Urothelium cell line (cell line): ENCODE measurements at regions not wholly inside any gene's neighbourhood (a gene's known extent, or its start where the extent isn't known, plus 50 kb on each side); places are given as distances from the start of the nearest gene placed in this dataset.
A peak's percentile ranks its signal among the peaks of the same experiment; 100 is the strongest.
"Not testable (repeated sequence)": the region's sequence is repeated elsewhere in the genome, so short reads cannot be mapped to it uniquely, and the experiment has no call there.

Experiments used
- DNase-seq: peaks from one replicate; pipeline ENCODE4 v3.0.0; 2011; ENCODE audit warnings: low spot score, mixed read lengths
- FAIRE-seq: peaks from 2 replicates; lab custom pipeline; 2011; peaks lifted over from hg19 to GRCh38; lab: Jason Lieb, UNC

GRCh38 chr9:16052757-16053530 lies 500.1 kb downstream of the CCDC171 start:
- DNase-seq (no peak), FAIRE-seq (no peak)

- DNase-seq = no peak
- no peak for FAIRE-seq
Measured at GRCh38 chr9:16057541-16057940, 504.7 kb downstream of the CCDC171 start.

GRCh38 chr9:16058131-16058549 lies 505.3 kb downstream of the CCDC171 start:
- DNase-seq (peak; percentile 48), FAIRE-seq (no peak)

- DNase-seq = no peak
- FAIRE-seq = no peak
Measured at GRCh38 chr9:16060436-16061129, 507.7 kb downstream of the CCDC171 start.

GRCh38 chr9:16062542-16063240 lies 509.8 kb downstream of the CCDC171 start:
- DNase-seq = peak; percentile 80
- no peak for FAIRE-seq

GRCh38 chr9:16063241-16063591 lies 510.4 kb downstream of the CCDC171 start:
- no peak for FAIRE-seq
- DNase-seq = peak; percentile 31

- no peak for DNase-seq
- no peak for FAIRE-seq
Measured at GRCh38 chr9:16064771-16065170, 511.9 kb downstream of the CCDC171 start.

- FAIRE-seq, DNase-seq: not testable (repeated sequence)
Measured at GRCh38 chr9:16066201-16066600, 513.4 kb downstream of the CCDC171 start.

GRCh38 chr9:16068476-16068875 lies 515.6 kb downstream of the CCDC171 start:
- FAIRE-seq = no peak

GRCh38 chr9:16069249-16069648 lies 516.4 kb downstream of the CCDC171 start:
- FAIRE-seq = no peak
- DNase-seq = no peak

More at GRCh38 chr9:16068476-16068875, 515.6 kb downstream of the CCDC171 start:
- DNase-seq = no peak

GRCh38 chr9:16069671-16070454 lies 517.0 kb downstream of the CCDC171 start:
- no peak for DNase-seq
- FAIRE-seq = no peak

- FAIRE-seq (no peak), DNase-seq (no peak)
Measured at GRCh38 chr9:16070455-16071145, 517.8 kb downstream of the CCDC171 start.

GRCh38 chr9:16071400-16071799 lies 518.6 kb downstream of the CCDC171 start:
- FAIRE-seq (no peak), DNase-seq (no peak)

- FAIRE-seq (no peak), DNase-seq (no peak)
Measured at GRCh38 chr9:16074963-16075362, 522.1 kb downstream of the CCDC171 start.

- DNase-seq = no peak
- FAIRE-seq = no peak
Measured at GRCh38 chr9:16075696-16076095, 522.9 kb downstream of the CCDC171 start.

- no peak for DNase-seq
- FAIRE-seq = no peak
Measured at GRCh38 chr9:16076511-16076910, 523.7 kb downstream of the CCDC171 start.

GRCh38 chr9:16082796-16083195 lies 530.0 kb downstream of the CCDC171 start:
- no peak for DNase-seq
- FAIRE-seq = no peak

GRCh38 chr9:16085167-16085726 lies 532.4 kb downstream of the CCDC171 start:
- FAIRE-seq (no peak), DNase-seq (no peak)

- no peak for FAIRE-seq
Measured at GRCh38 chr9:16090907-16091629, 538.2 kb downstream of the CCDC171 start.

More at GRCh38 chr9:16090907-16091629, 538.2 kb downstream of the CCDC171 start:
- DNase-seq = no peak
